Stomach (tissue), 8 donors: ENCODE measurements at regions not wholly inside any gene's neighbourhood (a gene's known extent, or its start where the extent isn't known, plus 50 kb on each side); places are given as distances from the start of the nearest gene placed in this dataset.
A peak's percentile ranks its signal among the peaks of the same experiment; 100 is the strongest.

Source experiments
- DNase-seq, 2 donors: peaks; one replicate each; pipeline versions ENCODE4 v3.0.0 to v3.0.0-alpha.2; 2013 to 2019
- H3K27ac ChIP-seq, 5 donors: fragments of 200-600 bp in 4 of 5; sonication (generic) in 4 of 5; one replicate each; pipeline ENCODE4 v1.5.1; 2013 to 2019; ENCODE audit warnings: mild to moderate bottlenecking in 1 of 5, moderate library complexity in 1 of 5
- H3K27me3 ChIP-seq, 3 donors: fragments of 200-600 bp; sonication (generic); one replicate each; pipeline ENCODE4 v1.5.1; 2017 to 2019; ENCODE audit warnings: mixed run types in 1 of 3
- H3K36me3 ChIP-seq, 4 donors: fragments of 200-600 bp; sonication (generic); 1 replicate in 3 of 4; 2 replicates in 1 of 4; pipeline ENCODE4 v1.5.1; 2016 to 2019
- H3K4me1 ChIP-seq, 4 donors: fragments of 200-600 bp; sonication (generic); one replicate each; pipeline ENCODE4 v1.5.1; 2016 to 2019
- H3K4me3 ChIP-seq, 4 donors: fragments of 200-600 bp; sonication (generic) in 3 of 4; one replicate each; pipeline ENCODE4 v1.5.1; 2016 to 2019; ENCODE audit warnings: mild to moderate bottlenecking in 1 of 4
- H3K9me3 ChIP-seq, 4 donors: fragments of 200-600 bp; sonication (generic); one replicate each; pipeline ENCODE4 v1.5.1; 2016 to 2019
- EP300 ChIP-seq: sonication (generic); formaldehyde crosslinking; IDR thresholded peaks from one replicate; pipeline ENCODE4 v1.6.1; 2017; ENCODE audit warnings: antibody characterized with exemption
- POLR2A ChIP-seq, 4 donors: fragments of 450-650 bp; IDR thresholded peaks; one replicate each; pipeline ENCODE4 v1.6.1; 2016; ENCODE audit warnings: antibody characterized with exemption in 4 of 4, control low read depth in 2 of 4, mild to moderate bottlenecking in 1 of 4, moderate library complexity in 1 of 4
- POLR2AphosphoS5 ChIP-seq, 3 donors: sonication (generic); formaldehyde crosslinking; IDR thresholded peaks; one replicate each; pipeline ENCODE4 v1.6.1; 2016; ENCODE audit warnings: antibody characterized with exemption in 3 of 3
- WGBS, 5 donors: extraction: QIAGEN DNeasy Blood & Tissue Kit in 3 of 5; methylation state at CpG; one replicate each; pipeline versions ENCODE4 v1.1.5 to v1.1.7; 2013 to 2018; 5-methylcytosine and 5-hydroxymethylcytosine counted together
- intact Hi-C: fragments of 100-400 bp; cut with DNase I; formaldehyde crosslinking; loops from one replicate; pipeline ENCODE4 v1.15.1; 2023; ENCODE audit warnings: low total_unique reads
- TF ChIP-seq, protein P1 (sequence below), 7 experiments: fragments of 450-650 bp in 4 of 7; fragments of 200-600 bp in 3 of 7; sonication (generic) in 3 of 7; IDR thresholded peaks; one replicate each; pipeline ENCODE4 v1.5.1; 2016 to 2019; ENCODE audit warnings: antibody characterized with exemption in 7 of 7, control low read depth in 2 of 7, mild to moderate bottlenecking in 1 of 7
- donor health status: healthy with polysubstance abuse.
- donor health status: Bipolar disorder and iron deficiency.
- donor health status: healthy.

DNA sequence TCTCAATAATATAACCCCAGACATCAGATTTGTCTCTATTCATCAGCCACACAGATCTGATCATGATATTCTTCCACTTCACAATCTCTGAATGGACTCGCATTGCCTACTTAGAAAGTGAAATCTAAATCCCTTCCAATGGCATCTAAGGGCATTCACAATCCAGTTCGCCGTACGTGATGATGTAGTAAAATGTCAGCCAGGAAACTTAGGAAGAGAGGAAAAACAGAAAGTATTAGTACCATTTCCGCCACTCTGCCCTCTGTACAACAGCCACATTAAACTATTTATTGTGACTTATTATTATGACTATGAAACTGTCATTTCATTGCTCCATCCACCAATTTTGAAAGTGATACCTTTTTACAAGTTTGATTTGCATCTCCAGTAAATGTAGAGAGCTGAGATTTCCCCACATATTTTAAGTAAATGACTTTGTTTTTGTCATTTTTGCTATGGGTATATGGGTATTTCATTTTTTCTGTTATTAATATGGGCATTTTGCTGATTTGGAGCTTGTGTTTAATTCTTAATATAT is 69.4 kb upstream of the SMIM36 start:
- H3K27me3 ChIP-seq: no peaks in the 10 kb centered on the region
- no peaks in the 10 kb centered on the region for H3K9me3 ChIP-seq
- TF ChIP-seq EP300: no peak
- TF ChIP-seq POLR2A (IDR thresholded peaks at IDR 0.05): no peak
- TF ChIP-seq, protein P1, sequence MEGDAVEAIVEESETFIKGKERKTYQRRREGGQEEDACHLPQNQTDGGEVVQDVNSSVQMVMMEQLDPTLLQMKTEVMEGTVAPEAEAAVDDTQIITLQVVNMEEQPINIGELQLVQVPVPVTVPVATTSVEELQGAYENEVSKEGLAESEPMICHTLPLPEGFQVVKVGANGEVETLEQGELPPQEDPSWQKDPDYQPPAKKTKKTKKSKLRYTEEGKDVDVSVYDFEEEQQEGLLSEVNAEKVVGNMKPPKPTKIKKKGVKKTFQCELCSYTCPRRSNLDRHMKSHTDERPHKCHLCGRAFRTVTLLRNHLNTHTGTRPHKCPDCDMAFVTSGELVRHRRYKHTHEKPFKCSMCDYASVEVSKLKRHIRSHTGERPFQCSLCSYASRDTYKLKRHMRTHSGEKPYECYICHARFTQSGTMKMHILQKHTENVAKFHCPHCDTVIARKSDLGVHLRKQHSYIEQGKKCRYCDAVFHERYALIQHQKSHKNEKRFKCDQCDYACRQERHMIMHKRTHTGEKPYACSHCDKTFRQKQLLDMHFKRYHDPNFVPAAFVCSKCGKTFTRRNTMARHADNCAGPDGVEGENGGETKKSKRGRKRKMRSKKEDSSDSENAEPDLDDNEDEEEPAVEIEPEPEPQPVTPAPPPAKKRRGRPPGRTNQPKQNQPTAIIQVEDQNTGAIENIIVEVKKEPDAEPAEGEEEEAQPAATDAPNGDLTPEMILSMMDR (IDR thresholded peaks at IDR 0.05): no peak
- TF ChIP-seq POLR2AphosphoS5 (IDR thresholded peaks at IDR 0.05): no peak
- no peak overlapping the region for H3K27ac ChIP-seq
- peaks cover 8 to 36% (median 11%) of the 10 kb centered on the region in 4 donors for H3K4me1 ChIP-seq
- H3K4me3 ChIP-seq: no peak overlapping the region
- no peak for DNase-seq
- WGBS, 5 donors: 79 to 88% (median 81%) methylated on average over 5 of the region's 5 CpGs
- no peaks in the 10 kb centered on the region for H3K36me3 ChIP-seq
- intact Hi-C loops: no loop called here

DNA sequence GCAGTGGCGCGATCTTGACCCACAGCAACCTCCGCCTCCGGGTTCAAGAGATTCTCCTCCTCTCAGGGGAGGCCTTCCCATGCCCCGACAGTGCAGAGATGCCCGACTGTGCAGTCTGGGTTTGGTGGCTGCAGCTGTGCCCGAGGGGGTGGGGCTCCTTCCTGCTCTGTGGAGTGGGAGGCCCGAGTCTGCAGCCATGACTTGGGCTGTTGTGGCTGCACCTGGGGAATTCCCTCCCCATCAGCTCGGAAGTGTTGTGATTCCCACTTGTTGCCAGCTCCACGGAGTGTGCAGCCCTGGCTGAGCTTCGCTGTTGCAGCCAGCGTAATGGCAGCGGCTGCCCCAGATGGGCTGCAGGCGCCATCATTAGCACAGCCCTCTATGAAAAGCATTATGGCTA is 66.4 kb upstream of the SMIM36 start:
- 66 to 80% (median 69%) methylated on average over 11 to 14 of the region's 14 CpGs for WGBS, 5 donors

DNA sequence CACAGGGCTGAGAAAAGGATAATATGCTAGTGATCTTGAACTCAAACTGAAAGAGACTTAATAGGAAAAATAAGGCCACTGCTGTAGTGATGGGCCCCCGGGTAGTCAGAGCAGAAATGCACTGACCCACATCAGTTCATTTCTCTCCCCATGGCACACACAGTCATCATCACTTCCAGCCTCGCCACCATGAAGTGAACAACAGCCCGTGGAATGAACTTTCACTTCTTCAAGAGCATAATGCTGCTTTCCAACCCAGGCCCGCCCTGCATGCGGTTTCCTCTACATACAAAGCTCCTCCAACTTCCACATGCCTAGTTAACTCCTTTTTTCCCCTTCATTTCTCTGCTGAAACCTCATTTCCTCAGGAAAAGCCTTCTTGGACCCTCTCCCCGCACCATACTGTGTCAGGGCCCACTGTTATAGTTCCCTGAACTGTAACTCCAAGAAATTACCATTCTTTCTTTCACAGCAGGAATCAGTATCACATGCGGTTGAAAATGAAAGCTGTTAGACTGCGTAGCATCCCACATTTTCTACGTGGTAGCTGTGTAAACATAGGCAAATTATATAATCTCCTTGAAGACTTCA is 65.8 kb upstream of the SMIM36 start:
- 20 to 42% (median 31%) methylated on average over 9 of the region's 9 CpGs for WGBS, 5 donors
- Histone ChIP-seq H3K9me3 (no peaks in the 10 kb centered on the region), H3K4me3 (peak overlapping the region; percentile 14 to 40 (median 22)), H3K27ac (peak overlapping the region; percentile 66 to 89 (median 79)), H3K36me3 (no peaks in the 10 kb centered on the region), H3K4me1 (peaks cover 8 to 24% (median 11%) of the 10 kb centered on the region in 4 donors), H3K27me3 (no peaks in the 10 kb centered on the region)
- DNase-seq: peak in 1 of 2 donors; percentile 72
- TF ChIP-seq, protein P1 (IDR thresholded peaks at IDR 0.05): no peak
- TF ChIP-seq POLR2AphosphoS5 (IDR thresholded peaks at IDR 0.05) (no peak), POLR2A (IDR thresholded peaks at IDR 0.05) (no peak), EP300 (no peak)
- intact Hi-C loops: no loop called here

More for the DNA sequence above, 66.4 kb upstream of the SMIM36 start:
- no peaks in the 10 kb centered on the region for H3K9me3 ChIP-seq
- TF ChIP-seq, protein P1 (IDR thresholded peaks at IDR 0.05): no peak
- no peak for TF ChIP-seq EP300
- no peak for TF ChIP-seq POLR2A (IDR thresholded peaks at IDR 0.05)
- no peak for TF ChIP-seq POLR2AphosphoS5 (IDR thresholded peaks at IDR 0.05)
- peak overlapping the region; percentile 42 to 89 (median 79) for H3K27ac ChIP-seq
- H3K36me3 ChIP-seq: no peaks in the 10 kb centered on the region
- H3K4me3 ChIP-seq: peak overlapping the region; percentile 14 to 40 (median 22)
- no peaks in the 10 kb centered on the region for H3K27me3 ChIP-seq
- intact Hi-C loops: no loop called here
- no peak for DNase-seq
- peaks cover 8 to 24% (median 11%) of the 10 kb centered on the region in 4 donors for H3K4me1 ChIP-seq

- Histone ChIP-seq H3K27me3 (no peaks in the 10 kb centered on the region), H3K4me3 (peak overlapping the region in 2 of 4 donors; percentile 23 to 40), H3K27ac (peak overlapping the region; percentile 66 to 89 (median 79)), H3K9me3 (no peaks in the 10 kb centered on the region), H3K4me1 (peaks cover 8 to 24% (median 11%) of the 10 kb centered on the region in 4 donors), H3K36me3 (no peaks in the 10 kb centered on the region)
- intact Hi-C loops: no loop called here
- TF ChIP-seq, protein P1 (IDR thresholded peaks at IDR 0.05): no peak
- TF ChIP-seq EP300: no peak
- TF ChIP-seq POLR2A (IDR thresholded peaks at IDR 0.05): no peak
- TF ChIP-seq POLR2AphosphoS5 (IDR thresholded peaks at IDR 0.05): no peak
- WGBS, 5 donors: 42 to 55% (median 49%) methylated on average over 8 of the region's 8 CpGs
- DNase-seq: peak in 1 of 2 donors; percentile 63
These were observed 65.2 kb upstream of the SMIM36 start for GRCh38 chr17:55576237-55576995.
